ENCODE measurements at regions not wholly inside any gene's neighbourhood (a gene's known extent, or its start where the extent isn't known, plus 50 kb on each side); places are given as distances from the start of the nearest gene placed in this dataset.
"Not testable (repeated sequence)": the region's sequence is repeated elsewhere in the genome, so short reads cannot be mapped to it uniquely, and the experiment has no call there.

DNA sequence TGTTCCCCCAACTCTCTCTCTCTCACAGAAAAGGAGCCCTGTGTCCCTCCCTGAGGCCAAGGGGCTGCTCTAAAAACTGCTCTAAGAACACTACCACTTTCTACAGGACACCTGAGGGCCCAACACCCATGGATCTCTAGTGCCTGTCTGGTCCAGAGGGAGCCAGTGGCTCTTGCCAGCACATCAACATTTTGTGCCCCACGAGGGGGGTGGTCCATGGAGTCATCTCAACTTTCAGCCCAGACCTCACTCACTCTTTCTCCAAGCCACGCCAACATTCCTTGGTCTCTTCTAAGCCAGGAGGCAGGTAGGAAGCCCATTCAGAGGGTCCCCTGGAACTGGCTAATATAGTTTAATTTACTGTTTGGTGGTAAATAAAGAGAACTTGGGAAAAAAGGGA lies 469.0 kb upstream of the ZNG1F start:
- TF ChIP-seq, protein P1, sequence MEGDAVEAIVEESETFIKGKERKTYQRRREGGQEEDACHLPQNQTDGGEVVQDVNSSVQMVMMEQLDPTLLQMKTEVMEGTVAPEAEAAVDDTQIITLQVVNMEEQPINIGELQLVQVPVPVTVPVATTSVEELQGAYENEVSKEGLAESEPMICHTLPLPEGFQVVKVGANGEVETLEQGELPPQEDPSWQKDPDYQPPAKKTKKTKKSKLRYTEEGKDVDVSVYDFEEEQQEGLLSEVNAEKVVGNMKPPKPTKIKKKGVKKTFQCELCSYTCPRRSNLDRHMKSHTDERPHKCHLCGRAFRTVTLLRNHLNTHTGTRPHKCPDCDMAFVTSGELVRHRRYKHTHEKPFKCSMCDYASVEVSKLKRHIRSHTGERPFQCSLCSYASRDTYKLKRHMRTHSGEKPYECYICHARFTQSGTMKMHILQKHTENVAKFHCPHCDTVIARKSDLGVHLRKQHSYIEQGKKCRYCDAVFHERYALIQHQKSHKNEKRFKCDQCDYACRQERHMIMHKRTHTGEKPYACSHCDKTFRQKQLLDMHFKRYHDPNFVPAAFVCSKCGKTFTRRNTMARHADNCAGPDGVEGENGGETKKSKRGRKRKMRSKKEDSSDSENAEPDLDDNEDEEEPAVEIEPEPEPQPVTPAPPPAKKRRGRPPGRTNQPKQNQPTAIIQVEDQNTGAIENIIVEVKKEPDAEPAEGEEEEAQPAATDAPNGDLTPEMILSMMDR (conservative IDR thresholded peaks at IDR 0.05; ENCODE audit: low read depth, low read length), result not testable (repeated sequence)
- not testable (repeated sequence) for TF ChIP-seq EZH2 (IDR thresholded peaks at IDR 0.05; ENCODE audit: low read length, unreplicated experiment)

Measured in PC-3 (cell line).